ENCODE measurements at regions not wholly inside any gene's neighbourhood (a gene's known extent, or its start where the extent isn't known, plus 50 kb on each side); places are given as distances from the start of the nearest gene placed in this dataset.
A peak's percentile ranks its signal among the peaks of the same experiment; 100 is the strongest.

GRCh38 chr4:55256787-55257186 is 89.3 kb upstream of the SRD5A3 start:
- TF ChIP-seq RAD21 (IDR thresholded peaks at IDR 0.05) (peak in 1 of 2 donors; percentile 7), CTCF (IDR thresholded peaks at IDR 0.05; ENCODE audit: low read depth, low read length, missing input control) (no peak), NR2F2 (IDR thresholded peaks at IDR 0.05) (no peak), MAX (IDR thresholded peaks at IDR 0.05) (no peak), YY1 (IDR thresholded peaks at IDR 0.05) (no peak), REST (IDR thresholded peaks at IDR 0.05) (no peak), EGR1 (IDR thresholded peaks at IDR 0.05; ENCODE audit: low read depth in 2 of 2) (no peak), JUND (IDR thresholded peaks at IDR 0.05) (no peak), ZBTB33 (IDR thresholded peaks at IDR 0.05) (no peak), SP1 (IDR thresholded peaks at IDR 0.05) (no peak), TAF1 (conservative IDR thresholded peaks at IDR 0.05) (no peak), GABPA (IDR thresholded peaks at IDR 0.05 in 1 of 2, conservative IDR thresholded peaks at IDR 0.05 in 1 of 2) (no peak), RXRA (IDR thresholded peaks at IDR 0.05) (no peak), FOXA1 (IDR thresholded peaks at IDR 0.05) (no peak)
